ENCODE measurements at regions not wholly inside any gene's neighbourhood (a gene's known extent, or its start where the extent isn't known, plus 50 kb on each side); places are given as distances from the start of the nearest gene placed in this dataset.

DNA sequence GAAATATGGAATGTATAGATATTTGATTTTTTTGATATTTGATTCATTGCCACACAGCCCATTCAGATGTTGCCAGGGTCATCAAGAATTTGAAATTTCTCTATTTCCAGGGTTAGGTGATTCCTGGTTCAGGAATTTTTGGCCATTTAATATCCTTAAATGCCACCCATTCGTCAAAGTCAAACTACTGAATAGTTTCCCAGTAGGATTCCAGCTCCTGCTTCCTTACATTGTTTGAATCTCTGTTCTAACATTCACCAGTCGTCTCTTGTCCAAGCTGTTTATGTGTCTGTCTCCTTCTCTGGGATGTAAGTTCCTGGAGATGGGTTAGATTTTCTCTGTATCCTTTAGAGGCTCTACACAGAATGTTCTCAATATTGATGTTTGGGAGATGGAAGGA lies 124.9 kb upstream of the TLE3 start:
- Histone ChIP-seq H3K27ac (ENCODE audit: control insufficient read depth, insufficient read depth) (no peak overlapping the region), H3K36me3 (ENCODE audit: control insufficient read depth in 2 of 2, insufficient read depth in 2 of 2, low read length in 1 of 2) (no peaks in the 10 kb centered on the region), H3K79me2 (ENCODE audit: control insufficient read depth, insufficient read depth, low read length) (no peaks in the 10 kb centered on the region), H2AFZ (ENCODE audit: control insufficient read depth, low read depth, low read length) (no peak overlapping the region), H3K9me3 (replicated peaks; ENCODE audit: control insufficient read depth, insufficient read depth, low read length) (no peaks in the 10 kb centered on the region), H3K4me1 (ENCODE audit: control insufficient read depth, insufficient read depth, low read length) (0 out of 2 replicates have a peak, but pooled peaks cover 6% of the 10 kb centered on the region), H3K4me3 (no peak overlapping the region), H3K4me2 (ENCODE audit: control insufficient read depth, insufficient read depth) (no peak overlapping the region), H3K27me3 (replicated peaks in 1 of 2; ENCODE audit: control insufficient read depth in 2 of 2, insufficient read depth in 2 of 2, low read length in 1 of 2) (peaks cover 2 to 3% of the 10 kb centered on the region in 2 experiments; a peak in 3 of 4 replicates), H4K20me1 (ENCODE audit: control insufficient read depth, insufficient read depth) (no peaks in the 10 kb centered on the region), H3K9ac (ENCODE audit: control insufficient read depth, insufficient read depth, low read length) (no peak overlapping the region)
- BruUV-seq (replicated peaks): no TSS peak
- ATAC-seq: no peak
- ChIA-PET SMC1A (ENCODE audit: uncharacterized antibody, unreplicated experiment) (no interaction called here), POLR2A (no interaction called here), CTCF (no interaction called here), RAD21 (ENCODE audit: unreplicated experiment) (no interaction called here)
- 46% methylated on average over 2 of the region's 2 CpGs for WGBS (ENCODE audit: insufficient coverage, insufficient replicate concordance, low lambda C conversion rate, missing lambda C conversion rate)
- in situ Hi-C loops (cut with MboI): no loop called here
- DNase-seq (ENCODE audit: low read depth, low spot score): no peak
- FAIRE-seq: no peak
- intact Hi-C loops (cut with micrococcal nuclease; ENCODE audit: unreplicated experiment): no loop called here
- no peak for TF ChIP-seq RFX5 (IDR thresholded peaks at IDR 0.05; ENCODE audit: low read depth, low read length)
- TF ChIP-seq NFYA (IDR thresholded peaks at IDR 0.05; ENCODE audit: borderline replicate concordance, low read depth, low read length): no peak

DNA sequence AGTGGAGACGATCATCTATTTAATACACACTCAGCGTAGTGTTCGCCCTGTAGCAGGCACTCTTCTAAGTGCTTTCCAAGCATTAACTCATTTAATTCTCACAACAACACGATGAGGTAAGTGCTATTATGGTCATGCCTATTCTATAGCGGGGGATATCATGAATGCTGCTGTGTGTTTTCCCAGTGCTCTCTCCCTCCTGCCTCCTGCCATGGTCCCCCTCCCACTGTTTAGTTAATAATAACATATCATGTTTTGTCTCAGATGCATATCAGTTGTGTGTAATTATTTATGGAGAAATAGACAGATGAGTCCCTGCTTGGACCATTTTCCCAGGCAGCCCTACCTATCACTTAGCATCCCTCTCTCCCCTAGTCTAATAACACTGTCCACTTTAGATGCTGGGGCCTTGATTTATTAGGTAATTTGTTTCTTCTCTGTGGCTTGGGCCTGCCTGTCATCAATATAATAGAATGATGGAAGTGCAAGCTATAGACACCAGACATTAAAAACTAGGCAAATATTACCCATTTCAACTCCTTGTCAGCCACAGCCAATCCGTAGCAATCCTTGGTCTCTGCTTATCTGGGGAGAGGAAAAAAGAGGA lies 122.9 kb upstream of the TLE3 start:
- intact Hi-C loops (cut with micrococcal nuclease; ENCODE audit: unreplicated experiment): no loop called here
- H3K4me3 ChIP-seq: no peak overlapping the region
- WGBS (ENCODE audit: insufficient coverage, insufficient replicate concordance, low lambda C conversion rate, missing lambda C conversion rate): 32% methylated on average over 6 of the region's 6 CpGs
- H3K27ac ChIP-seq (ENCODE audit: control insufficient read depth, insufficient read depth): no peak overlapping the region
- no peaks in the 10 kb centered on the region for H3K36me3 ChIP-seq (ENCODE audit: control insufficient read depth in 2 of 2, insufficient read depth in 2 of 2, low read length in 1 of 2)
- no peak overlapping the region for H2AFZ ChIP-seq (ENCODE audit: control insufficient read depth, low read depth, low read length)
- BruUV-seq (replicated peaks): no TSS peak
- ChIA-PET RAD21 (ENCODE audit: unreplicated experiment) (interaction anchor here (1.0 to 1.1 kb wide), 2 partner anchors 76 to 80 kb away, joined by 3 read pairs; no protein-coding TSS in a partner anchor), CTCF (no interaction called here), POLR2A (no interaction called here), SMC1A (ENCODE audit: uncharacterized antibody, unreplicated experiment) (no interaction called here)
- no peaks in the 10 kb centered on the region for H3K9me3 ChIP-seq (replicated peaks; ENCODE audit: control insufficient read depth, insufficient read depth, low read length)
- H3K27me3 ChIP-seq (replicated peaks in 1 of 2; ENCODE audit: control insufficient read depth in 2 of 2, insufficient read depth in 2 of 2, low read length in 1 of 2): peaks cover 2 to 3% of the 10 kb centered on the region in 2 experiments; a peak in 3 of 4 replicates
- TF ChIP-seq, protein P1, sequence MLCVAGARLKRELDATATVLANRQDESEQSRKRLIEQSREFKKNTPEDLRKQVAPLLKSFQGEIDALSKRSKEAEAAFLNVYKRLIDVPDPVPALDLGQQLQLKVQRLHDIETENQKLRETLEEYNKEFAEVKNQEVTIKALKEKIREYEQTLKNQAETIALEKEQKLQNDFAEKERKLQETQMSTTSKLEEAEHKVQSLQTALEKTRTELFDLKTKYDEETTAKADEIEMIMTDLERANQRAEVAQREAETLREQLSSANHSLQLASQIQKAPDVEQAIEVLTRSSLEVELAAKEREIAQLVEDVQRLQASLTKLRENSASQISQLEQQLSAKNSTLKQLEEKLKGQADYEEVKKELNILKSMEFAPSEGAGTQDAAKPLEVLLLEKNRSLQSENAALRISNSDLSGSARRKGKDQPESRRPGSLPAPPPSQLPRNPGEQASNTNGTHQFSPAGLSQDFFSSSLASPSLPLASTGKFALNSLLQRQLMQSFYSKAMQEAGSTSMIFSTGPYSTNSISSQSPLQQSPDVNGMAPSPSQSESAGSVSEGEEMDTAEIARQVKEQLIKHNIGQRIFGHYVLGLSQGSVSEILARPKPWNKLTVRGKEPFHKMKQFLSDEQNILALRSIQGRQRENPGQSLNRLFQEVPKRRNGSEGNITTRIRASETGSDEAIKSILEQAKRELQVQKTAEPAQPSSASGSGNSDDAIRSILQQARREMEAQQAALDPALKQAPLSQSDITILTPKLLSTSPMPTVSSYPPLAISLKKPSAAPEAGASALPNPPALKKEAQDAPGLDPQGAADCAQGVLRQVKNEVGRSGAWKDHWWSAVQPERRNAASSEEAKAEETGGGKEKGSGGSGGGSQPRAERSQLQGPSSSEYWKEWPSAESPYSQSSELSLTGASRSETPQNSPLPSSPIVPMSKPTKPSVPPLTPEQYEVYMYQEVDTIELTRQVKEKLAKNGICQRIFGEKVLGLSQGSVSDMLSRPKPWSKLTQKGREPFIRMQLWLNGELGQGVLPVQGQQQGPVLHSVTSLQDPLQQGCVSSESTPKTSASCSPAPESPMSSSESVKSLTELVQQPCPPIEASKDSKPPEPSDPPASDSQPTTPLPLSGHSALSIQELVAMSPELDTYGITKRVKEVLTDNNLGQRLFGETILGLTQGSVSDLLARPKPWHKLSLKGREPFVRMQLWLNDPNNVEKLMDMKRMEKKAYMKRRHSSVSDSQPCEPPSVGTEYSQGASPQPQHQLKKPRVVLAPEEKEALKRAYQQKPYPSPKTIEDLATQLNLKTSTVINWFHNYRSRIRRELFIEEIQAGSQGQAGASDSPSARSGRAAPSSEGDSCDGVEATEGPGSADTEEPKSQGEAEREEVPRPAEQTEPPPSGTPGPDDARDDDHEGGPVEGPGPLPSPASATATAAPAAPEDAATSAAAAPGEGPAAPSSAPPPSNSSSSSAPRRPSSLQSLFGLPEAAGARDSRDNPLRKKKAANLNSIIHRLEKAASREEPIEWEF (IDR thresholded peaks at IDR 0.05; ENCODE audit: insufficient replicate concordance, low read depth, low read length): no peak
- no peak for TF ChIP-seq ZBTB4 (CRISPR knock-in tag; IDR thresholded peaks at IDR 0.05)
- ATAC-seq (no peak), FAIRE-seq (no peak), DNase-seq (ENCODE audit: low read depth, low spot score) (no peak)
- H4K20me1 ChIP-seq (ENCODE audit: control insufficient read depth, insufficient read depth): no peaks in the 10 kb centered on the region
- in situ Hi-C loops (cut with MboI): no loop called here
- no peaks in the 10 kb centered on the region for H3K79me2 ChIP-seq (ENCODE audit: control insufficient read depth, insufficient read depth, low read length)
- 0 out of 2 replicates have a peak, but pooled peaks cover 6% of the 10 kb centered on the region for H3K4me1 ChIP-seq (ENCODE audit: control insufficient read depth, insufficient read depth, low read length)
- no peak overlapping the region; the same call in 1 of the 2 replicates for H3K4me2 ChIP-seq (ENCODE audit: control insufficient read depth, insufficient read depth)
- H3K9ac ChIP-seq (ENCODE audit: control insufficient read depth, insufficient read depth, low read length): no peak overlapping the region
